ENCODE measurements at regions not wholly inside any gene's neighbourhood (a gene's known extent, or its start where the extent isn't known, plus 50 kb on each side); places are given as distances from the start of the nearest gene placed in this dataset.
"Not testable (repeated sequence)": the region's sequence is repeated elsewhere in the genome, so short reads cannot be mapped to it uniquely, and the experiment has no call there.

GRCh38 chr6:155882527-155883333 lies 427.1 kb upstream of the NOX3 start:
- DNase-seq (ENCODE audit: low read depth in 2 of 3, low spot score in 2 of 3): no peak

- no peak for DNase-seq (ENCODE audit: low read depth in 2 of 3, low spot score in 2 of 3)
Measured at GRCh38 chr6:155881826-155882526, 426.3 kb upstream of the NOX3 start.

GRCh38 chr6:155880900-155881299 lies 425.3 kb upstream of the NOX3 start:
- DNase-seq (ENCODE audit: low read depth in 2 of 3, low spot score in 2 of 3): no peak

DNA sequence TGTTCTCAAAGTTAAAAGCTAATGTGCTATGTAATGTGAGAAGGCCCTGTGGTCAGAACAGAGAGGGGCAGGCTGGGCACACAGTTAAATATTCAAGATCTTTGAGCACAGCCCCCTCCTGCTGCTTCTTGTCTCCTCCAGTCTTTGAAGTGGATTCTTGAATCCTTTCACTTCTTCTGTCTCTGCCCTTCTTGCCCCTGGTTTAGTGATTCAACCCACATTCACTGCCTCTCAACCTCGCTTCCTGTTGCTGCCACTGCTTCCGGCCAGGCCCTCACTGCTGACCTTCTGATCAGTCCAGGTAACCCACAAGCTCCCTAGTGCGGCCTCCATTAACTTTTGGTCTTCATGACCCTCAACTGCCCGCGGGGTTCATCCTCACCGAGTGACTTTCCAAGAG lies 417.3 kb upstream of the NOX3 start:
- no peak for DNase-seq (ENCODE audit: low read depth in 2 of 3, low spot score in 2 of 3)

DNA sequence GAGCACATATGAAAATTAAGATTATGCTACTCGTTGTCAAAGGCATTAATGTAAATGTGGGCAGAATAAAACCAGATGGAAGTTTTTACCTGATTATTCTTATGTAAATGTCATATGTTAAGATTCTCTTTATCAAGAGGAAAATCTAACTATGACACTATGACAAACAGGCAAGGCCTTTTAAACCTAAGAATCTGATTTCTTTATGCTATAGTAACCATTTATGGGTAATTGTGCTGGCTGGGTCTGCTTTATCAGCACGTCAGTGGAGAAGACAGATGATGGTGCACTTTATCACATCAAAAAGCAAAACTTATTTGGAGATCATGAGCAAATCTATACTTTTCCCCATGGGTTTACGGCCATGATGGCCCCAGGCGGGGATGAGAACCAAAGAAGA lies 412.0 kb upstream of the NOX3 start:
- DNase-seq (ENCODE audit: low read depth in 2 of 3, low spot score in 2 of 3): no peak

DNA sequence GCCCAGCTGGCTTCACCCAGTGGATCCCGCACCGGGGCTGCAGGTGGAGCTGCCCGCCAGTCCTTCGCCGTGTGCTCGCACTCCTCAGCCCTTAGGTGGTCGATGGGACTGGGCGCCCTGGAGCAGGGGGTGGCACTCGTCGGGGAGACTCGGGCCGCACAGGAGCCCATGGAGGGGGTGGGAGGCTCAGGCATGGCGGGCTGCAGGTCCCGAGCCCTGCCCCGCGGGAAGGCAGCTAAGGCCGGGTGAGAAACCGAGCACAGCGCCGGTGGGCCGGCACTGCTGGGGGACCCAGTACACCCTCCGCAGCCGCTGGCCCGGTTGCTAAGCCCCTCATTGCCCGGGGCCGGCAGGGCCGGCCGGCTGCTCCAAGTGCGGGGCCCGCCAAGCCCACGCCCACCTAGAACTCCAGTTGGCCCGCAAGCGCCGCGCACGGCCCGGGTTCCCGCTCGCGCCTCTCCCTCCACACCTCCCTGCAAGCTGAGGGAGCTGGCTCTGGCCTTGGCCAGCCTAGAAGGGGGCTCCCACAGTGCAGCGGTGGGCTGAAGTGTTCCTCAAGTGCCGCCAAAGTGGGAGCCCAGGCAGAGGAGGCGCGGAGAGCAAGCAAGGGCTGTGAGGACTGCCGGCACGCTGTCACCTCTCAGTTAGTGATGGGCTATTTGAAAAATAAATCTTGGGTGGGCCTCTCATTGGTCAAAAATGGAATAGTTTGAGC lies 411.2 kb upstream of the NOX3 start:
- DNase-seq (ENCODE audit: low read depth in 2 of 3, low spot score in 2 of 3): not testable (repeated sequence)

- DNase-seq (ENCODE audit: low read depth in 2 of 3, low spot score in 2 of 3): no peak
Measured at GRCh38 chr6:155861821-155862220, 406.2 kb upstream of the NOX3 start.

DNA sequence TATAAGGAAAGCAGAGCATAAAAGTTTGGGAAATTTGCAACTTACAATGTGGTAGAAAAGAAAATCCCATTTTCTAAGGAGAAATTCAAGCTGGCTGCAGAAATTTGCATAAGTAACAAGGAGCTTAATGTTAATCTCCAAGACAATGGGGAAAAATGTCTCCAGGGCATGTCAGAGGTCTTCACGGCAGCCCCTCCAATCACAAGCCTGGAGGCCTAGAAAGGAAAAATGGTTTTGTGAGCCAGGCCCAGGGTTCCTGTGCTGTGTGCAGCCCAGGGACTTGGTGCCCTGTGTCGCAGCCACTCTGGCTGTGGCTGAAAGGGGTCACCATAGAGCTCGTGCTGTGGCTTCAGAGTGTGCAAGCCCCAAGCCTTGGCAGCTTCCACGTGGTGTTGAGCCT lies 403.3 kb upstream of the NOX3 start:
- not testable (repeated sequence) for DNase-seq (ENCODE audit: low read depth in 2 of 3, low spot score in 2 of 3)

DNA sequence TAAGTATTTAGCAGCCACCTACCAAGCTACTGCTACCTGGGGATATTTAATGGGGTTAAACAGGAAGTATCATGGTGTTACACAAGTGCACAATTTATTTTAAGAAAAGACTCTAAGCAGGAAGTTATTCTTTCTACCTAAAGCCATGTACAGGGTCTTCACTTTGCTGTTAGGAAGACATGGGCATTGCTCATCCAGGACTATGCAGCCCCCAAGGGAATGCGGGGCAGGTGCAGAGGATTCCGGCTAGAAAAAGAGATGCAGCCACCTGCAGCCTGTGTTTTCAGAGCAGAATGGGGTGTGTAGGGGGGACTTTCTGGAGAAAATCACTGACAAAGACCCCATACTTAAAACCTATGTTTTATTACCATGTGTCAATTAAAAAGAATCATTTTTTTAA lies 399.1 kb upstream of the NOX3 start:
- no peak for DNase-seq (ENCODE audit: low read depth in 2 of 3, low spot score in 2 of 3)

GRCh38 chr6:155853011-155853410 lies 397.4 kb upstream of the NOX3 start:
- DNase-seq (ENCODE audit: low read depth in 2 of 3, low spot score in 2 of 3): no peak

DNA sequence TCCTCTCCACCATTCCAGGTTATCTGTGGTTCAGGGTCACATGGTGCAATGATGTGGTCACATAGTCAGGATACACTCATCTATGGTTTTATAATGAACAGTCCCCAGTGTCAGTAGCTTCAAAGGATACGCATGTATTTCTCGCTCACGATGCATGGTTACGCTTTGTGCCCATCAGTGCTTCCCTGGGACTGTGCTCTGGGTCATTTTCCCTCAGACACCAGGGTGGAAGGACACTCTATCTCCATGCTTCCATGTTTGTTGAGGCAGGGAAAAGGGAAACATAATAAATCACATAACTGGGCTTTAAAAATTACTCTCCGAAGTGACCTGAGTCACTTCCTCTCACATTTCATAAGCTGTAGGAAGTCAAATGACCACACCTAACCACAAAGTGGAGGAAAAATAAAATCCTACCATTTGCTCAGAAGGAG lies 394.8 kb upstream of the NOX3 start:
- DNase-seq (ENCODE audit: low read depth in 2 of 3, low spot score in 2 of 3): no peak

- no peak for DNase-seq (ENCODE audit: low read depth in 2 of 3, low spot score in 2 of 3)
Measured at GRCh38 chr6:155847711-155848110, 392.1 kb upstream of the NOX3 start.

DNA sequence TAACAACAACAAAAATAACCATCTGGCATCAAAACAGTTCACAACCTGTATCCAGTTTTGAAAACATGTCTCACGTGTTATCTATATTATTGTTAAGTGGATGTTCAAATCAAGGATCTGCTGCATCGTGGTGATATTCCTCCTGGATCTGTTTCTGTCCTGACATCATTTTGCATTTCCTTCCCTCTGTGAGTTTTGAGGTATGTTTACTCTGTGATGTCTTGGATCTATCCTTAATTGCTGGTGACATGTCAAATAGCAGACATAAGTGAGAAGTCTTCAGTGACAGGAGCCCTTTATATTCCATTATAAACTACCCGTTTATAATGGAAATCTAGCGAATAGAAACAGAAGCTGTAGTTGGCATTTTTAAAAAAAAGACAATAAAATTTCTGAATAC lies 381.8 kb upstream of the NOX3 start:
- no peak for DNase-seq (ENCODE audit: low read depth in 2 of 3, low spot score in 2 of 3)

DNA sequence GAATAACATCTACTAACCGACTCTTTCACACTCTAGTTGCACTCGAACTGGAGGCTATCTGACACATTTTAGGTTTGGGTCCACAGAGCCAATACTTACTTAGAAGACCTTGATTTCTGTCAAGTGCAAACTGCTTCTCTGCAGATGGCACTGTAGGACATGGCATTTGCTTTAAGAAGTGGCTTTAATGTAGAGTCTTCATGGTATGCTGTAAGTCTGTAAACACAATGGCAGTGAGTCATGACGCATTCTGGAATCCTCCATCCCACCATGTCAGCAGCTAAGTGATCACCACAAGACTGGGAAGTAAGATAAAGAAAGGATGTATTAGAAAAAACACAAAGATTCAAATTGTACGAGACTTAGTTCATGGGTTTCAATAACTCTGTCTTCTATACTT lies 377.0 kb upstream of the NOX3 start:
- no peak for DNase-seq (ENCODE audit: low read depth in 2 of 3, low spot score in 2 of 3)

GRCh38 chr6:155830531-155830930 lies 374.9 kb upstream of the NOX3 start:
- DNase-seq (ENCODE audit: low read depth in 2 of 3, low spot score in 2 of 3): no peak

DNA sequence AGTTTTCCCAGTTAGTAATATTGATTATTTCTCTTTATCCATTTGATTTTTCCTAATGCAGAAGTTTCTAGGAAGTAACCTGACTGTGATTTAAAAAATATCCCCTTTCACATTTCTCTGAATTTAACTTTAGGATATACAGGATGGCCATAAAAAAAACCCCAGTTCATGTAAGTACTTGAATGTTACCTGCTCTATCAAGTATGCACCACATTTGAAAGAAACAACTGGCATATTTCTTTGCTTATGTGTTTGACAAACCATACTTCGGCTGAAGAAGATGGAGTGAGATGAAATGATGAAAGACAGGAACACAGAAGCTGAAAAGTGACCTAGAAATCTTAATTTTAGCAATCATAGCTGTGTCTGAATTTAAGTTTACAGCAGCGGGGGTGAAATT lies 374.0 kb upstream of the NOX3 start:
- DNase-seq (ENCODE audit: low read depth in 2 of 3, low spot score in 2 of 3): no peak

- DNase-seq (ENCODE audit: low read depth in 2 of 3, low spot score in 2 of 3): no peak
Measured at GRCh38 chr6:155828989-155829388, 373.4 kb upstream of the NOX3 start.

GRCh38 chr6:155818698-155819097 lies 363.1 kb upstream of the NOX3 start:
- no peak for DNase-seq (ENCODE audit: low read depth in 2 of 3, low spot score in 2 of 3)

DNA sequence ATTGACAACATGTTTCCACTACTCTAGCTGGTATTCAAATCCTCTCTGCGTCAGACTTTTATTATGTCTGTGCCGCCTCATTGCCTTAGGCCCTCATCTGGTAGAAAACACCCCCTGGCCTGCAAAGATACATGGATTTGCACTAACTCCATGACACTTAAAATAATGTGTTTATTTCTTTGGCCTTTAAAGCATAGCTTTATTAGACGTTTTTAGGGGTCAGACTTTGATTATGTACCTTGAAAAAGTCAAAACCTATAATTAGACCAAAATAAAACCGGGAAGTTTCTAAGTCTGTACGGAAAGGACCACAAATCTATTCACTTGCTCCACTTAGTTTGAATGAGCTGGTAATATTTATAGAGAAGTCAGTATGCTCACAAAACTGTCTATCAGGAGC lies 357.9 kb upstream of the NOX3 start:
- no peak for DNase-seq (ENCODE audit: low read depth in 2 of 3, low spot score in 2 of 3)

DNA sequence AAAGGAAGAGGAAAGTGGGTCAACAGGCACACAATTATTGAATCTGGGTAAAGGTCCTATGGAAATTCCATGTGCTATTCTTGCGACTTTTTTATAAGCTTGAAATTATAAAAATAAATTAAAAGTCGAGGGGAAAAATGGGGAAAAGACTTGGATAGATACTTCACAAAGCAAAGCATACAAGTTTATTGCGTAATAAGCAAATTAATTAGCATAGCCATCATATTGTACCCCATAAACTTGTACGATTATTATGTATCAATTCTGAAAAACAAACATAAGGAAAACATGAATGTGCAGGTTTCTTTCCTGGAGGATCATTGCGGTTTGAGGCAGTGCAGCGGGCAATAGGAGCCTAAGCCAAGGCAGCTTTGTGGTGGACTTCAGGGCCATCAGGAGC lies 351.6 kb upstream of the NOX3 start:
- no peak for DNase-seq (ENCODE audit: low read depth in 2 of 3, low spot score in 2 of 3)

DNA sequence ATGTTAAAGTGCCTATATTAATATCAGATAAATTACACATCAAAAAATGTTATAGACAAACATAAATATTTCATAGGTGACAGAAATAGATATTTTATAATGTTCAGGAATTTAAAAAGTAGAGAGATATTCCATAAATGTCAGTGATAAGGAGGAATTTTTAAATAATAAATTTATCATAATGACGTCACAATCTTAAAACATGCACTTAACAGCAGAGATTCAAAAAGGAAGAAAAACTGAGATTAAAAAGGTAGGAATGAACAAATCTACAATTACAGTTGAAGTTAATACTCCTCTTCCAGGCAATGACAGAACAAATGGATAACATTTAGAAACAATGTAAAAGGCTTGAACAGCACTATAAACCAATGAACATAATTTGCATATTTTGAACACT lies 345.4 kb upstream of the NOX3 start:
- no peak for DNase-seq (ENCODE audit: low read depth in 2 of 3, low spot score in 2 of 3)

GRCh38 chr6:155798876-155799275 lies 343.2 kb upstream of the NOX3 start:
- DNase-seq (ENCODE audit: low read depth in 2 of 3, low spot score in 2 of 3): not testable (repeated sequence)
